Tibial nerve (tissue), 4 donors: ENCODE measurements at regions not wholly inside any gene's neighbourhood (a gene's known extent, or its start where the extent isn't known, plus 50 kb on each side); places are given as distances from the start of the nearest gene placed in this dataset.

Source experiments
- DNase-seq, 2 donors: peaks; one replicate each; pipeline ENCODE4 v3.0.0-alpha.2; 2019; ENCODE audit warnings: low spot score in 2 of 2
- H3K27ac ChIP-seq, 4 donors: fragments of 200-600 bp; sonication (generic) in 3 of 4; one replicate each; pipeline ENCODE4 v1.5.1; 2017 to 2019; ENCODE audit warnings: mild to moderate bottlenecking in 1 of 4
- H3K27me3 ChIP-seq, 2 donors: fragments of 200-600 bp; sonication (generic) in 1 of 2; one replicate each; pipeline versions ENCODE4 v1.5.1 to v1.6.0; 2017 to 2019
- H3K36me3 ChIP-seq, 3 donors: fragments of 200-600 bp; sonication (generic); one replicate each; pipeline ENCODE4 v1.5.1; 2018 to 2019
- H3K4me1 ChIP-seq, 4 donors: fragments of 200-600 bp; sonication (generic) in 3 of 4; one replicate each; pipeline ENCODE4 v1.5.1; 2017 to 2019
- H3K4me3 ChIP-seq, 4 donors: fragments of 200-600 bp; sonication (generic) in 3 of 4; one replicate each; pipeline ENCODE4 v1.5.1; 2017 to 2019; ENCODE audit warnings: mild to moderate bottlenecking in 1 of 4, moderate library complexity in 1 of 4
- H3K9me3 ChIP-seq, 4 donors: fragments of 200-600 bp; sonication (generic) in 3 of 4; one replicate each; pipeline ENCODE4 v1.5.1; 2017 to 2019
- CTCF ChIP-seq, 5 experiments: fragments of 200-600 bp in 3 of 5; fragments of 450-650 bp in 2 of 5; sonication (generic) in 3 of 5; IDR thresholded peaks; one replicate each; pipeline ENCODE4 v1.5.1; 2016 to 2019; ENCODE audit warnings: antibody characterized with exemption in 5 of 5, mild to moderate bottlenecking in 3 of 5, moderate library complexity in 2 of 5
- EP300 ChIP-seq, 2 donors: sonication (generic); formaldehyde crosslinking; IDR thresholded peaks; one replicate each; pipeline ENCODE4 v1.6.1; 2017; ENCODE audit warnings: antibody characterized with exemption in 2 of 2, mild to moderate bottlenecking in 1 of 2
- POLR2A ChIP-seq, 2 donors: fragments of 450-650 bp; IDR thresholded peaks; one replicate each; pipeline ENCODE4 v1.6.1; 2017; ENCODE audit warnings: antibody characterized with exemption in 2 of 2, mild to moderate bottlenecking in 2 of 2, moderate library complexity in 2 of 2
- WGBS, 2 donors: methylation state at CpG; one replicate each; pipeline ENCODE4 v1.1.5; 2018; 5-methylcytosine and 5-hydroxymethylcytosine counted together

DNA sequence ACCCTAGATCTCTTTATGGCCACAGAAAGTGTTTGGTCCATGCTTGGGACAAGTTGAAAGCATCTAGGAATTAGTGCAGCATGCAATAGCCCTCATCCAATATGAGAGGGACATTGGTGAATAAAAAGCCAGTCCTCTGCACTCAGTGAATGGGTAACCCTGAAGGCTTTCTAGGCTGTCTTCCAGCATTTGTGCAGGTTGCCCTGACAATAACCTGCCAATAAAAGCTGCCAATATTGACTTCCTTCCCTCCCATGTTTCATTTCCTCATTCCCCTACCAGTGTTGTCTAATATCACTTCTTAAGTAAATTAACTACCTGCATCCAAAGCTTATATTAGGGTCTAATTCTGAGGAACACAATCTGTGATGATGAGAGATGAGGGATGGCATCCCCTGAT lies 563.6 kb upstream of the NEGR1 start:
- Histone ChIP-seq H3K4me3 (no peak overlapping the region), H3K4me1 (no peaks in the 10 kb centered on the region), H3K27ac (no peak overlapping the region), H3K36me3 (no peaks in the 10 kb centered on the region), H3K27me3 (no peaks in the 10 kb centered on the region), H3K9me3 (no peaks in the 10 kb centered on the region)
- TF ChIP-seq EP300 (IDR thresholded peaks at IDR 0.05) (no peak), CTCF (IDR thresholded peaks at IDR 0.05) (no peak), POLR2A (IDR thresholded peaks at IDR 0.05) (no peak)
- no peak for DNase-seq

GRCh38 chr1:72845381-72845780 lies 563.0 kb upstream of the NEGR1 start:
- no peaks in the 10 kb centered on the region for H3K27me3 ChIP-seq
- H3K27ac ChIP-seq, result no peak overlapping the region
- no peaks in the 10 kb centered on the region for H3K9me3 ChIP-seq
- no peak overlapping the region for H3K4me3 ChIP-seq
- TF ChIP-seq POLR2A (IDR thresholded peaks at IDR 0.05), result no peak
- no peak for TF ChIP-seq EP300 (IDR thresholded peaks at IDR 0.05)
- TF ChIP-seq CTCF (IDR thresholded peaks at IDR 0.05), result no peak
- H3K4me1 ChIP-seq, result no peaks in the 10 kb centered on the region
- no peaks in the 10 kb centered on the region for H3K36me3 ChIP-seq
- no peak for DNase-seq
- WGBS, 2 donors, result 77 to 86% methylated on average over 4 of the region's 4 CpGs

- no peak for DNase-seq
- H3K9me3 ChIP-seq, result peaks cover 0 to 30% (median 2%) of the 10 kb centered on the region in 4 donors
- no peak for TF ChIP-seq POLR2A (IDR thresholded peaks at IDR 0.05)
- no peak for TF ChIP-seq CTCF (IDR thresholded peaks at IDR 0.05)
- TF ChIP-seq EP300 (IDR thresholded peaks at IDR 0.05), result no peak
These were observed 555.4 kb upstream of the NEGR1 start for GRCh38 chr1:72837781-72838180.

GRCh38 chr1:72830606-72831390 lies 548.5 kb upstream of the NEGR1 start:
- WGBS, 2 donors, result 59 to 77% methylated on average over 5 of the region's 5 CpGs
- no peak for DNase-seq
- no peaks in the 10 kb centered on the region for H3K36me3 ChIP-seq
- H3K4me1 ChIP-seq, result no peaks in the 10 kb centered on the region
- H3K9me3 ChIP-seq, result peaks cover 0 to 37% (median 4%) of the 10 kb centered on the region in 4 donors
- no peaks in the 10 kb centered on the region for H3K27me3 ChIP-seq
- H3K4me3 ChIP-seq, result no peak overlapping the region
- no peak overlapping the region for H3K27ac ChIP-seq
- TF ChIP-seq POLR2A (IDR thresholded peaks at IDR 0.05), result no peak
- no peak for TF ChIP-seq EP300 (IDR thresholded peaks at IDR 0.05)
- TF ChIP-seq CTCF (IDR thresholded peaks at IDR 0.05), result no peak

More at GRCh38 chr1:72837781-72838180, 555.4 kb upstream of the NEGR1 start:
- Histone ChIP-seq H3K4me1 (no peaks in the 10 kb centered on the region), H3K27ac (no peak overlapping the region), H3K27me3 (no peaks in the 10 kb centered on the region), H3K4me3 (no peak overlapping the region), H3K36me3 (no peaks in the 10 kb centered on the region)

- H3K36me3 ChIP-seq, result no peaks in the 10 kb centered on the region
- H3K9me3 ChIP-seq, result peaks cover 0 to 13% (median 3%) of the 10 kb centered on the region in 4 donors
- H3K4me3 ChIP-seq, result no peak overlapping the region
- no peak for DNase-seq
- no peaks in the 10 kb centered on the region for H3K4me1 ChIP-seq
- no peaks in the 10 kb centered on the region for H3K27me3 ChIP-seq
- TF ChIP-seq CTCF (IDR thresholded peaks at IDR 0.05) (no peak), POLR2A (IDR thresholded peaks at IDR 0.05) (no peak), EP300 (IDR thresholded peaks at IDR 0.05) (no peak)
- no peak overlapping the region for H3K27ac ChIP-seq
These were observed 544.9 kb upstream of the NEGR1 start for GRCh38 chr1:72827278-72827677.
